ENCODE measurements at regions not wholly inside any gene's neighbourhood (a gene's known extent, or its start where the extent isn't known, plus 50 kb on each side); places are given as distances from the start of the nearest gene placed in this dataset.

GRCh38 chr2:59456285-59456684, 1097.2 kb downstream of the BCL11A start:
- no peaks in the 10 kb centered on the region for H3K9me3 ChIP-seq (ENCODE audit: control insufficient read depth in 2 of 2, low read length in 2 of 2)
- Mint-ChIP-seq H3K27ac (no peak overlapping the region), H3K4me3 (no peak overlapping the region), H3K9me3 (peaks cover 0 to 12% (median 3%) of the 10 kb centered on the region in 7 donors), H3K4me1 (no peaks in the 10 kb centered on the region), H3K27me3 (peaks cover 4% of the 10 kb centered on the region), H3K36me3 (no peaks in the 10 kb centered on the region)
- no peaks in the 10 kb centered on the region for H3K36me3 ChIP-seq (ENCODE audit: control insufficient read depth, insufficient read depth, low read length)
- DNase-seq (no peak), ATAC-seq (ENCODE audit: low read depth in 2 of 2) (no peak)
- H3K4me3 ChIP-seq (ENCODE audit: low read depth, low read length): no peak overlapping the region
- no peak overlapping the region for H3K27ac ChIP-seq (ENCODE audit: insufficient read depth, low read length, poor library complexity, severe bottlenecking)
- H3K27me3 ChIP-seq (ENCODE audit: control insufficient read depth, insufficient read depth, low read length): no peaks in the 10 kb centered on the region
- H3K4me1 ChIP-seq (ENCODE audit: control insufficient read depth, insufficient read depth, low read length, poor library complexity, severe bottlenecking): no peaks in the 10 kb centered on the region

- no peaks in the 10 kb centered on the region for H3K36me3 Mint-ChIP-seq
- H3K4me3 Mint-ChIP-seq: no peak overlapping the region
- Histone ChIP-seq H3K9me3 (ENCODE audit: control insufficient read depth in 2 of 2, low read length in 2 of 2) (no peaks in the 10 kb centered on the region), H3K36me3 (ENCODE audit: control insufficient read depth, insufficient read depth, low read length) (no peaks in the 10 kb centered on the region), H3K4me1 (ENCODE audit: control insufficient read depth, insufficient read depth, low read length, poor library complexity, severe bottlenecking) (no peaks in the 10 kb centered on the region), H3K27me3 (ENCODE audit: control insufficient read depth, insufficient read depth, low read length) (no peaks in the 10 kb centered on the region), H3K4me3 (ENCODE audit: low read depth, low read length) (no peak overlapping the region), H3K27ac (ENCODE audit: insufficient read depth, low read length, poor library complexity, severe bottlenecking) (no peak overlapping the region)
- no peaks in the 10 kb centered on the region for H3K4me1 Mint-ChIP-seq
- no peak overlapping the region for H3K27ac Mint-ChIP-seq
- peaks cover 0 to 5% (median 0%) of the 10 kb centered on the region in 7 donors for H3K9me3 Mint-ChIP-seq
- no peaks in the 10 kb centered on the region for H3K27me3 Mint-ChIP-seq
- ATAC-seq (ENCODE audit: low read depth in 2 of 2) (no peak), DNase-seq (peak in 1 of 3 donors; percentile 0)
These were observed 1104.2 kb downstream of the BCL11A start for GRCh38 chr2:59449274-59449673.

- H3K27ac Mint-ChIP-seq: no peak overlapping the region
- H3K4me1 ChIP-seq (ENCODE audit: control insufficient read depth, insufficient read depth, low read length, poor library complexity, severe bottlenecking): no peaks in the 10 kb centered on the region
- no peaks in the 10 kb centered on the region for H3K36me3 ChIP-seq (ENCODE audit: control insufficient read depth, insufficient read depth, low read length)
- no peaks in the 10 kb centered on the region for H3K36me3 Mint-ChIP-seq
- H3K27me3 Mint-ChIP-seq: no peaks in the 10 kb centered on the region
- no peaks in the 10 kb centered on the region for H3K4me1 Mint-ChIP-seq
- H3K27me3 ChIP-seq (ENCODE audit: control insufficient read depth, insufficient read depth, low read length): no peaks in the 10 kb centered on the region
- no peak overlapping the region for H3K27ac ChIP-seq (ENCODE audit: insufficient read depth, low read length, poor library complexity, severe bottlenecking)
- H3K9me3 ChIP-seq (ENCODE audit: control insufficient read depth in 2 of 2, low read length in 2 of 2): no peaks in the 10 kb centered on the region
- no peak for ATAC-seq (ENCODE audit: low read depth in 2 of 2)
- DNase-seq: no peak
- no peak overlapping the region for H3K4me3 Mint-ChIP-seq
- peaks cover 0 to 7% (median under 1%) of the 10 kb centered on the region in 7 donors for H3K9me3 Mint-ChIP-seq
- no peak overlapping the region for H3K4me3 ChIP-seq (ENCODE audit: low read depth, low read length)
These were observed 1113.0 kb downstream of the BCL11A start for GRCh38 chr2:59440491-59440890.

GRCh38 chr2:59435635-59436034, 1117.8 kb downstream of the BCL11A start:
- no peak for ATAC-seq (ENCODE audit: low read depth in 2 of 2)
- H3K4me1 Mint-ChIP-seq: no peaks in the 10 kb centered on the region
- H3K27me3 Mint-ChIP-seq: no peaks in the 10 kb centered on the region

GRCh38 chr2:59428940-59429339, 1124.5 kb downstream of the BCL11A start:
- peaks cover 0 to 4% of the 10 kb centered on the region in 2 experiments for H3K9me3 ChIP-seq (ENCODE audit: control insufficient read depth in 2 of 2, low read length in 2 of 2)
- DNase-seq (no peak), ATAC-seq (ENCODE audit: low read depth in 2 of 2) (no peak)
- H3K4me1 ChIP-seq (ENCODE audit: control insufficient read depth, insufficient read depth, low read length, poor library complexity, severe bottlenecking): no peaks in the 10 kb centered on the region
- no peaks in the 10 kb centered on the region for H3K27me3 ChIP-seq (ENCODE audit: control insufficient read depth, insufficient read depth, low read length)
- no peak overlapping the region for H3K27ac Mint-ChIP-seq
- no peaks in the 10 kb centered on the region for H3K36me3 Mint-ChIP-seq
- H3K4me1 Mint-ChIP-seq: no peaks in the 10 kb centered on the region
- H3K9me3 Mint-ChIP-seq: peaks cover 2 to 21% (median 11%) of the 10 kb centered on the region in 7 donors
- no peaks in the 10 kb centered on the region for H3K36me3 ChIP-seq (ENCODE audit: control insufficient read depth, insufficient read depth, low read length)
- H3K27ac ChIP-seq (ENCODE audit: insufficient read depth, low read length, poor library complexity, severe bottlenecking): no peak overlapping the region
- no peaks in the 10 kb centered on the region for H3K27me3 Mint-ChIP-seq
- no peak overlapping the region for H3K4me3 Mint-ChIP-seq
- no peak overlapping the region for H3K4me3 ChIP-seq (ENCODE audit: low read depth, low read length)

More at GRCh38 chr2:59435635-59436034, 1117.8 kb downstream of the BCL11A start:
- no peak overlapping the region for H3K27ac ChIP-seq (ENCODE audit: insufficient read depth, low read length, poor library complexity, severe bottlenecking)
- H3K36me3 Mint-ChIP-seq: no peaks in the 10 kb centered on the region
- DNase-seq: no peak
- H3K27me3 ChIP-seq (ENCODE audit: control insufficient read depth, insufficient read depth, low read length): no peaks in the 10 kb centered on the region
- peaks cover 2 to 9% (median 7%) of the 10 kb centered on the region in 7 donors for H3K9me3 Mint-ChIP-seq
- H3K4me3 ChIP-seq (ENCODE audit: low read depth, low read length): no peak overlapping the region
- H3K4me3 Mint-ChIP-seq: no peak overlapping the region
- peaks cover 0 to 2% of the 10 kb centered on the region in 2 experiments for H3K9me3 ChIP-seq (ENCODE audit: control insufficient read depth in 2 of 2, low read length in 2 of 2)
- no peak overlapping the region for H3K27ac Mint-ChIP-seq
- H3K36me3 ChIP-seq (ENCODE audit: control insufficient read depth, insufficient read depth, low read length): no peaks in the 10 kb centered on the region
- H3K4me1 ChIP-seq (ENCODE audit: control insufficient read depth, insufficient read depth, low read length, poor library complexity, severe bottlenecking): no peaks in the 10 kb centered on the region

- Mint-ChIP-seq H3K27me3 (no peaks in the 10 kb centered on the region), H3K36me3 (no peaks in the 10 kb centered on the region), H3K4me3 (no peak overlapping the region), H3K4me1 (no peaks in the 10 kb centered on the region), H3K27ac (no peak overlapping the region), H3K9me3 (peaks cover 0 to 21% (median 11%) of the 10 kb centered on the region in 7 donors)
- Histone ChIP-seq H3K4me1 (ENCODE audit: control insufficient read depth, insufficient read depth, low read length, poor library complexity, severe bottlenecking) (no peaks in the 10 kb centered on the region), H3K27me3 (ENCODE audit: control insufficient read depth, insufficient read depth, low read length) (no peaks in the 10 kb centered on the region), H3K36me3 (ENCODE audit: control insufficient read depth, insufficient read depth, low read length) (no peaks in the 10 kb centered on the region), H3K9me3 (ENCODE audit: control insufficient read depth in 2 of 2, low read length in 2 of 2) (peaks cover 0 to 4% of the 10 kb centered on the region in 2 experiments), H3K27ac (ENCODE audit: insufficient read depth, low read length, poor library complexity, severe bottlenecking) (no peak overlapping the region), H3K4me3 (ENCODE audit: low read depth, low read length) (no peak overlapping the region)
- no peak for ATAC-seq (ENCODE audit: low read depth in 2 of 2)
- no peak for DNase-seq
These were observed 1125.5 kb downstream of the BCL11A start for GRCh38 chr2:59427980-59428379.

GRCh38 chr2:59425247-59425646, 1128.2 kb downstream of the BCL11A start:
- no peak overlapping the region for H3K4me3 Mint-ChIP-seq
- no peak for DNase-seq

GRCh38 chr2:59413751-59414570, 1139.5 kb downstream of the BCL11A start:
- no peaks in the 10 kb centered on the region for H3K36me3 ChIP-seq (ENCODE audit: control insufficient read depth, insufficient read depth, low read length)
- H3K27ac ChIP-seq (ENCODE audit: insufficient read depth, low read length, poor library complexity, severe bottlenecking): no peak overlapping the region
- no peaks in the 10 kb centered on the region for H3K36me3 Mint-ChIP-seq
- peak overlapping the region in 1 of 4 donors; percentile 79 for H3K4me3 Mint-ChIP-seq
- peaks cover 0 to 7% of the 10 kb centered on the region in 2 experiments for H3K9me3 ChIP-seq (ENCODE audit: control insufficient read depth in 2 of 2, low read length in 2 of 2)
- H3K27me3 ChIP-seq (ENCODE audit: control insufficient read depth, insufficient read depth, low read length): no peaks in the 10 kb centered on the region
- H3K27ac Mint-ChIP-seq: no peak overlapping the region
- ATAC-seq (ENCODE audit: low read depth in 2 of 2) (no peak), DNase-seq (no peak)
- peaks cover 0 to 40% (median 16%) of the 10 kb centered on the region in 7 donors for H3K9me3 Mint-ChIP-seq
- H3K27me3 Mint-ChIP-seq: no peaks in the 10 kb centered on the region
- H3K4me1 Mint-ChIP-seq: no peaks in the 10 kb centered on the region
- H3K4me3 ChIP-seq (ENCODE audit: low read depth, low read length): no peak overlapping the region
- H3K4me1 ChIP-seq (ENCODE audit: control insufficient read depth, insufficient read depth, low read length, poor library complexity, severe bottlenecking): no peaks in the 10 kb centered on the region

More at GRCh38 chr2:59425247-59425646, 1128.2 kb downstream of the BCL11A start:
- H3K4me3 ChIP-seq (ENCODE audit: low read depth, low read length): no peak overlapping the region
- H3K27ac ChIP-seq (ENCODE audit: insufficient read depth, low read length, poor library complexity, severe bottlenecking): no peak overlapping the region
- no peaks in the 10 kb centered on the region for H3K27me3 ChIP-seq (ENCODE audit: control insufficient read depth, insufficient read depth, low read length)
- no peaks in the 10 kb centered on the region for H3K36me3 ChIP-seq (ENCODE audit: control insufficient read depth, insufficient read depth, low read length)
- H3K9me3 ChIP-seq (ENCODE audit: control insufficient read depth in 2 of 2, low read length in 2 of 2): peaks cover 0 to 2% of the 10 kb centered on the region in 2 experiments
- Mint-ChIP-seq H3K27me3 (no peaks in the 10 kb centered on the region), H3K9me3 (peaks cover 0 to 12% (median 7%) of the 10 kb centered on the region in 7 donors), H3K36me3 (no peaks in the 10 kb centered on the region), H3K27ac (no peak overlapping the region), H3K4me1 (no peaks in the 10 kb centered on the region)
- no peaks in the 10 kb centered on the region for H3K4me1 ChIP-seq (ENCODE audit: control insufficient read depth, insufficient read depth, low read length, poor library complexity, severe bottlenecking)
- no peak for ATAC-seq (ENCODE audit: low read depth in 2 of 2)

All from CD4-positive, CD25-positive, alpha-beta regulatory T cell (primary cell).